ENCODE measurements at regions not wholly inside any gene's neighbourhood (a gene's known extent, or its start where the extent isn't known, plus 50 kb on each side); places are given as distances from the start of the nearest gene placed in this dataset.

DNA sequence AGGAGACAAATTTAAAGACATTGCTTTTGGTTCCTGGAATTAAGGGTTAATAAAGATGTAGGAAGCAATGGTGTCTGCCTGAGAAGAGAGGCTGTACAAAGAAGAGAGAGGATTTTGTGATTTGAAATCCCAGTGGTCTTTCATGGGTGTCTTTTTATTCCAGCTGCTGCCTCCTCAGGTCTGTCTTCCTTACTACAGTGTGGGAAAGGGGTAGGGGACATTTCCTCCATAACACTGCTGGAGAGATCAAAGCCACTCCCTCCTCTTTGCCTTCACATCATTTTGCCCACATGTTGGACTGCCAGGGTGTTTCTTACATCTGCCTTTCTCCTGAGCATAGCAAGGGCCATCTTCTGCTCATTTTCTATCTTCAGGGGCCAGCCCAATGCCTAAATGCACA is 348.5 kb downstream of the EN1 start:
- ChIA-PET POLR2A (no interaction called here), CTCF (no interaction called here)
- no peaks in the 10 kb centered on the region for H3K9me2 ChIP-seq
- H3K27ac ChIP-seq (ENCODE audit: low read depth in 2 of 2, low read length in 1 of 2): no peak overlapping the region
- no peak for DNase-seq
- no peak overlapping the region for H2AFZ ChIP-seq (ENCODE audit: low read depth)
- H3K4me3 ChIP-seq (ENCODE audit: low read depth in 2 of 2, low read length in 1 of 2): no peak overlapping the region
- no peaks in the 10 kb centered on the region for H3K36me3 ChIP-seq (replicated peaks in 1 of 2; ENCODE audit: control insufficient read depth in 1 of 2, insufficient read depth in 2 of 2, low read length in 1 of 2)
- no peaks in the 10 kb centered on the region for H3F3A ChIP-seq (replicated peaks; ENCODE audit: insufficient read depth)
- no peaks in the 10 kb centered on the region for H3K4me1 ChIP-seq (ENCODE audit: control insufficient read depth in 1 of 2, insufficient read depth in 2 of 2, low read depth in 1 of 2, low read length in 1 of 2)
- H3K27me3 ChIP-seq (ENCODE audit: insufficient read depth): no peaks in the 10 kb centered on the region
- H3K9ac ChIP-seq: no peak overlapping the region
- H3K79me2 ChIP-seq (ENCODE audit: insufficient read depth): no peaks in the 10 kb centered on the region
- H3K9me3 ChIP-seq: no peaks in the 10 kb centered on the region
- no peaks in the 10 kb centered on the region for H4K20me1 ChIP-seq (ENCODE audit: insufficient read depth)
- TF ChIP-seq, protein P1, sequence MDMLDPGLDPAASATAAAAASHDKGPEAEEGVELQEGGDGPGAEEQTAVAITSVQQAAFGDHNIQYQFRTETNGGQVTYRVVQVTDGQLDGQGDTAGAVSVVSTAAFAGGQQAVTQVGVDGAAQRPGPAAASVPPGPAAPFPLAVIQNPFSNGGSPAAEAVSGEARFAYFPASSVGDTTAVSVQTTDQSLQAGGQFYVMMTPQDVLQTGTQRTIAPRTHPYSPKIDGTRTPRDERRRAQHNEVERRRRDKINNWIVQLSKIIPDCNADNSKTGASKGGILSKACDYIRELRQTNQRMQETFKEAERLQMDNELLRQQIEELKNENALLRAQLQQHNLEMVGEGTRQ (IDR thresholded peaks at IDR 0.05; ENCODE audit: borderline replicate concordance, low read depth, low read length): no peak
- TF ChIP-seq JUND (IDR thresholded peaks at IDR 0.05) (no peak), ZBTB33 (IDR thresholded peaks at IDR 0.05; ENCODE audit: borderline replicate concordance, low read depth) (no peak), MEF2A (IDR thresholded peaks at IDR 0.05; ENCODE audit: borderline replicate concordance, low read depth) (no peak), TEAD4 (IDR thresholded peaks at IDR 0.05; ENCODE audit: borderline replicate concordance, insufficient read depth) (no peak), SIN3A (IDR thresholded peaks at IDR 0.05; ENCODE audit: borderline replicate concordance, low read depth, low read length) (no peak)
- TF ChIP-seq, protein P2, sequence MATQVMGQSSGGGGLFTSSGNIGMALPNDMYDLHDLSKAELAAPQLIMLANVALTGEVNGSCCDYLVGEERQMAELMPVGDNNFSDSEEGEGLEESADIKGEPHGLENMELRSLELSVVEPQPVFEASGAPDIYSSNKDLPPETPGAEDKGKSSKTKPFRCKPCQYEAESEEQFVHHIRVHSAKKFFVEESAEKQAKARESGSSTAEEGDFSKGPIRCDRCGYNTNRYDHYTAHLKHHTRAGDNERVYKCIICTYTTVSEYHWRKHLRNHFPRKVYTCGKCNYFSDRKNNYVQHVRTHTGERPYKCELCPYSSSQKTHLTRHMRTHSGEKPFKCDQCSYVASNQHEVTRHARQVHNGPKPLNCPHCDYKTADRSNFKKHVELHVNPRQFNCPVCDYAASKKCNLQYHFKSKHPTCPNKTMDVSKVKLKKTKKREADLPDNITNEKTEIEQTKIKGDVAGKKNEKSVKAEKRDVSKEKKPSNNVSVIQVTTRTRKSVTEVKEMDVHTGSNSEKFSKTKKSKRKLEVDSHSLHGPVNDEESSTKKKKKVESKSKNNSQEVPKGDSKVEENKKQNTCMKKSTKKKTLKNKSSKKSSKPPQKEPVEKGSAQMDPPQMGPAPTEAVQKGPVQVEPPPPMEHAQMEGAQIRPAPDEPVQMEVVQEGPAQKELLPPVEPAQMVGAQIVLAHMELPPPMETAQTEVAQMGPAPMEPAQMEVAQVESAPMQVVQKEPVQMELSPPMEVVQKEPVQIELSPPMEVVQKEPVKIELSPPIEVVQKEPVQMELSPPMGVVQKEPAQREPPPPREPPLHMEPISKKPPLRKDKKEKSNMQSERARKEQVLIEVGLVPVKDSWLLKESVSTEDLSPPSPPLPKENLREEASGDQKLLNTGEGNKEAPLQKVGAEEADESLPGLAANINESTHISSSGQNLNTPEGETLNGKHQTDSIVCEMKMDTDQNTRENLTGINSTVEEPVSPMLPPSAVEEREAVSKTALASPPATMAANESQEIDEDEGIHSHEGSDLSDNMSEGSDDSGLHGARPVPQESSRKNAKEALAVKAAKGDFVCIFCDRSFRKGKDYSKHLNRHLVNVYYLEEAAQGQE (IDR thresholded peaks at IDR 0.05; ENCODE audit: low read depth, low read length): no peak
- H3K4me2 ChIP-seq: no peak overlapping the region

GRCh38 chr2:118496870-118497611 is 350.4 kb downstream of the EN1 start:
- H4K20me1 ChIP-seq (ENCODE audit: insufficient read depth): no peaks in the 10 kb centered on the region
- no peak overlapping the region for H3K9ac ChIP-seq
- DNase-seq: no peak
- no peak overlapping the region for H3K27ac ChIP-seq (ENCODE audit: low read depth in 2 of 2, low read length in 1 of 2)
- POLR2A ChIA-PET: no interaction called here
- H3K4me3 ChIP-seq (ENCODE audit: low read depth in 2 of 2, low read length in 1 of 2): no peak overlapping the region
- no peaks in the 10 kb centered on the region for H3K36me3 ChIP-seq (replicated peaks in 1 of 2; ENCODE audit: control insufficient read depth in 1 of 2, insufficient read depth in 2 of 2, low read length in 1 of 2)
- WGBS (ENCODE audit: low lambda C conversion rate): 4% methylated on average over 7 of the region's 7 CpGs
- H2AFZ ChIP-seq (ENCODE audit: low read depth): no peak overlapping the region
- CTCF ChIA-PET: no interaction called here
- H3K4me1 ChIP-seq (ENCODE audit: control insufficient read depth in 1 of 2, insufficient read depth in 2 of 2, low read depth in 1 of 2, low read length in 1 of 2): no peaks in the 10 kb centered on the region
- H3K4me2 ChIP-seq: no peak overlapping the region
- no peaks in the 10 kb centered on the region for H3K27me3 ChIP-seq (ENCODE audit: insufficient read depth)
- H3K79me2 ChIP-seq (ENCODE audit: insufficient read depth): no peaks in the 10 kb centered on the region
- H3K9me2 ChIP-seq: no peaks in the 10 kb centered on the region
- H3F3A ChIP-seq (replicated peaks; ENCODE audit: insufficient read depth): no peaks in the 10 kb centered on the region
- H3K9me3 ChIP-seq: no peaks in the 10 kb centered on the region
- TF ChIP-seq RXRA (IDR thresholded peaks at IDR 0.05; ENCODE audit: borderline replicate concordance, low read depth) (no peak), IRF3 (IDR thresholded peaks at IDR 0.05; ENCODE audit: low read depth, low read length) (no peak), FOXJ3 (CRISPR knock-in tag; IDR thresholded peaks at IDR 0.05) (no peak), TCF12 (IDR thresholded peaks at IDR 0.05) (no peak), NRF1 (IDR thresholded peaks at IDR 0.05; ENCODE audit: low read depth, low read length) (no peak), JUND (IDR thresholded peaks at IDR 0.05) (no peak), FOSL2 (IDR thresholded peaks at IDR 0.05; ENCODE audit: borderline replicate concordance, low read depth) (no peak), RFX5 (IDR thresholded peaks at IDR 0.05; ENCODE audit: low read length) (no peak), USF1 (IDR thresholded peaks at IDR 0.05; ENCODE audit: borderline replicate concordance, low read depth) (no peak)
- TF ChIP-seq, protein P3, sequence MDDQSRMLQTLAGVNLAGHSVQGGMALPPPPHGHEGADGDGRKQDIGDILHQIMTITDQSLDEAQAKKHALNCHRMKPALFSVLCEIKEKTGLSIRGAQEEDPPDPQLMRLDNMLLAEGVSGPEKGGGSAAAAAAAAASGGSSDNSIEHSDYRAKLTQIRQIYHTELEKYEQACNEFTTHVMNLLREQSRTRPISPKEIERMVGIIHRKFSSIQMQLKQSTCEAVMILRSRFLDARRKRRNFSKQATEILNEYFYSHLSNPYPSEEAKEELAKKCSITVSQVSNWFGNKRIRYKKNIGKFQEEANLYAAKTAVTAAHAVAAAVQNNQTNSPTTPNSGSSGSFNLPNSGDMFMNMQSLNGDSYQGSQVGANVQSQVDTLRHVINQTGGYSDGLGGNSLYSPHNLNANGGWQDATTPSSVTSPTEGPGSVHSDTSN (IDR thresholded peaks at IDR 0.05): no peak
- TF ChIP-seq, protein P1 (IDR thresholded peaks at IDR 0.05; ENCODE audit: borderline replicate concordance, low read depth, low read length): no peak
